HFFc6 (cell line): ENCODE measurements at regions not wholly inside any gene's neighbourhood (a gene's known extent, or its start where the extent isn't known, plus 50 kb on each side); places are given as distances from the start of the nearest gene placed in this dataset.

Source experiments
- DNase-seq: peaks from one replicate; pipeline ENCODE4 v3.0.0-alpha.2; 2018
- H3K27ac Mint-ChIP-seq: 2 replicates; pipeline ENCODE4 v1.8.0; 2020; ENCODE audit warnings: mild to moderate bottlenecking, mixed read lengths
- H3K27me3 Mint-ChIP-seq: 2 replicates; pipeline ENCODE4 v1.8.0; 2021; ENCODE audit warnings: mild to moderate bottlenecking, moderate library complexity, mixed read lengths; ENCODE audit not compliant: insufficient read depth
- H3K36me3 Mint-ChIP-seq: 2 replicates; pipeline ENCODE4 v1.8.0; 2021; ENCODE audit warnings: low read depth, mixed read lengths
- H3K4me1 Mint-ChIP-seq: 2 replicates; pipeline ENCODE4 v1.8.0; 2020; ENCODE audit warnings: low read depth, mixed read lengths
- H3K4me3 Mint-ChIP-seq: 2 replicates; pipeline ENCODE4 v1.8.0; 2020; ENCODE audit warnings: mild to moderate bottlenecking, moderate library complexity, mixed read lengths
- H3K9me3 Mint-ChIP-seq: 2 replicates; pipeline ENCODE4 v1.8.0; 2020; ENCODE audit warnings: mild to moderate bottlenecking, mixed read lengths
- TF ChIP-seq, protein P1 (sequence below): fragments of 200-600 bp; sonication (generic); IDR thresholded peaks from 2 replicates; pipeline ENCODE4 v1.5.0; 2021; ENCODE audit warnings: antibody characterized with exemption, mild to moderate bottlenecking

DNA sequence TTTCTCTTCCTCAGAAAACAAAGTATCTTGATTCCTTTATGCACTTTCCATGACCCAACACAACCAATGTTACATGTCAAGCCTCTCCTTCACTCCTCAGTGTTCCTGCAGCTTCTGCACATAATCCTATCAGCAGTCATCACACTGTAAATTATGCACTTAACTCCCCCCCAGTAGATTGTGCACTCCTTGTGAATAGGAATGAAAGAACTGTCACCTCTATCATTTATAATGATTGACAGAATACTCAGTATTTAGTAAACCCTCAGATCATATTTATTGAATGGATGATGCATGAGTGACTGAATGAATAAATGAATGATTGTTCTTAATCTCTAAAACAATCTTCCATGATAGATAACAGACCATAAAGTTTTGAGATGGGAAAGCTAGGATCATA lies 253.3 kb downstream of the HS3ST1 start:
- H3K9me3 Mint-ChIP-seq: peaks cover 36% of the 10 kb centered on the region
- H3K27ac Mint-ChIP-seq: no peak overlapping the region
- DNase-seq: no peak
- H3K4me1 Mint-ChIP-seq: no peaks in the 10 kb centered on the region
- H3K27me3 Mint-ChIP-seq: no peaks in the 10 kb centered on the region
- H3K36me3 Mint-ChIP-seq: no peaks in the 10 kb centered on the region
- TF ChIP-seq, protein P1, sequence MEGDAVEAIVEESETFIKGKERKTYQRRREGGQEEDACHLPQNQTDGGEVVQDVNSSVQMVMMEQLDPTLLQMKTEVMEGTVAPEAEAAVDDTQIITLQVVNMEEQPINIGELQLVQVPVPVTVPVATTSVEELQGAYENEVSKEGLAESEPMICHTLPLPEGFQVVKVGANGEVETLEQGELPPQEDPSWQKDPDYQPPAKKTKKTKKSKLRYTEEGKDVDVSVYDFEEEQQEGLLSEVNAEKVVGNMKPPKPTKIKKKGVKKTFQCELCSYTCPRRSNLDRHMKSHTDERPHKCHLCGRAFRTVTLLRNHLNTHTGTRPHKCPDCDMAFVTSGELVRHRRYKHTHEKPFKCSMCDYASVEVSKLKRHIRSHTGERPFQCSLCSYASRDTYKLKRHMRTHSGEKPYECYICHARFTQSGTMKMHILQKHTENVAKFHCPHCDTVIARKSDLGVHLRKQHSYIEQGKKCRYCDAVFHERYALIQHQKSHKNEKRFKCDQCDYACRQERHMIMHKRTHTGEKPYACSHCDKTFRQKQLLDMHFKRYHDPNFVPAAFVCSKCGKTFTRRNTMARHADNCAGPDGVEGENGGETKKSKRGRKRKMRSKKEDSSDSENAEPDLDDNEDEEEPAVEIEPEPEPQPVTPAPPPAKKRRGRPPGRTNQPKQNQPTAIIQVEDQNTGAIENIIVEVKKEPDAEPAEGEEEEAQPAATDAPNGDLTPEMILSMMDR: no peak
- no peak overlapping the region for H3K4me3 Mint-ChIP-seq

DNA sequence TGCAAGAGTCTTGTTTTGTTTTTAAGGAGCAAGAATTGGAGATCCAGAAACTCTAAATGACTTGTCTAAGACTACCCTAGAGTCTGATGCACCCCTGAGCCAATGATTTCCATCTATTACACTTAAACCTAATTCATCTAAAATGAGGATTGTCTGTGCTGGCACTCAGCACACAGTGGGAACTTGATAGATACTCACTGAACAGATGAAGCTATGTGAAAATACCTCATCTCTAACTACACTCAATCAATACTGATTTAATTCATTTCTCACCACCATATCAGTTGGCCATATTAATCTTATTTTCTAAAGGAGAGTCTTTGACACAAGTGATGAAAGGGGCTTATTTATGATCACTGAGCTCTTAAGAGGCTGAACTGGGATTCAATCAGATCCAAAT lies 262.1 kb downstream of the HS3ST1 start:
- H3K9me3 Mint-ChIP-seq: peaks cover 18% of the 10 kb centered on the region
- H3K27ac Mint-ChIP-seq: no peak overlapping the region
- TF ChIP-seq, protein P1: no peak
- no peak for DNase-seq
- H3K36me3 Mint-ChIP-seq: no peaks in the 10 kb centered on the region
- no peak overlapping the region for H3K4me3 Mint-ChIP-seq
- no peaks in the 10 kb centered on the region for H3K27me3 Mint-ChIP-seq
- H3K4me1 Mint-ChIP-seq: no peaks in the 10 kb centered on the region

DNA sequence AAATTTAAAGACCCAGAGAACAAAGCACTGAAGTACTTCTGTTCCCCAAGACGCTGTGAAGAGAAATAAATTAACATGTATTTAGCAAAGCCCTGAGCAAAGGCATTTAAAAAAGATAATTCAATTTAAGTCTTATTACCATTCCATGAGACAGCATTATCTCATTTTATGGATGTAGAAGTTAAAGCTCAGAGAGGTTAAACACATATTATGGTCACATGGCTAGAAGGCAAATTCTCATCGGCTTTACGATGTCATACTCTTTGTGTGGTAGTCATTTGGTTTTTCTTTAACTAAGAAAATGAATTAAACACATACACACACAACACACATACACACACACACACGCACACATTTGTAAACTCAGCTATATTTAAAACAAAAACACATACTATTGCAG lies 262.7 kb downstream of the HS3ST1 start:
- Mint-ChIP-seq H3K4me3 (no peak overlapping the region), H3K4me1 (no peaks in the 10 kb centered on the region)

DNA sequence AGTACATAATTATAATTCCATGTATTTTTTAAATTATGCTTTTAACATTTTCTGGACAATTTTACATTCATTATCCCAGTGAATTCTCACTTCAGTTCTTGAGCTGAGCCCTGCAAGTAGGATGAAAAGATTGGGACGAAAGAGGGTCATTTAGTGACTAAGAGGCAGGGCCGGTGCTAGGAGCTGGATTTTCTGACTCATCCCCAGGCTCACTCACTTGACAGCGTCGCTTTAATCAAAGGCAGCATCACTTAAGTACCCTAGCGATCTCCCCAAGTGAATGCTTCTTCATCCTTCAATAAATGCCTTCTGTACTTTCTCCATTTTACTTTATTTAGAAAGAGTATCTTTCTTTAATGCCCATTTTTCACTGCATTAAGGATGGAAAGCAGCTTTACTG lies 263.6 kb downstream of the HS3ST1 start:
- no peaks in the 10 kb centered on the region for H3K4me1 Mint-ChIP-seq
- TF ChIP-seq, protein P1: no peak
- H3K4me3 Mint-ChIP-seq: no peak overlapping the region
- H3K27me3 Mint-ChIP-seq: no peaks in the 10 kb centered on the region
- H3K27ac Mint-ChIP-seq: no peak overlapping the region
- H3K9me3 Mint-ChIP-seq: peaks cover 18% of the 10 kb centered on the region
- no peak for DNase-seq
- H3K36me3 Mint-ChIP-seq: no peaks in the 10 kb centered on the region

More for the DNA sequence above, 262.7 kb downstream of the HS3ST1 start:
- H3K9me3 Mint-ChIP-seq: peaks cover 18% of the 10 kb centered on the region
- TF ChIP-seq, protein P1: no peak
- H3K27me3 Mint-ChIP-seq: no peaks in the 10 kb centered on the region
- no peak overlapping the region for H3K27ac Mint-ChIP-seq
- no peaks in the 10 kb centered on the region for H3K36me3 Mint-ChIP-seq
- DNase-seq: no peak

DNA sequence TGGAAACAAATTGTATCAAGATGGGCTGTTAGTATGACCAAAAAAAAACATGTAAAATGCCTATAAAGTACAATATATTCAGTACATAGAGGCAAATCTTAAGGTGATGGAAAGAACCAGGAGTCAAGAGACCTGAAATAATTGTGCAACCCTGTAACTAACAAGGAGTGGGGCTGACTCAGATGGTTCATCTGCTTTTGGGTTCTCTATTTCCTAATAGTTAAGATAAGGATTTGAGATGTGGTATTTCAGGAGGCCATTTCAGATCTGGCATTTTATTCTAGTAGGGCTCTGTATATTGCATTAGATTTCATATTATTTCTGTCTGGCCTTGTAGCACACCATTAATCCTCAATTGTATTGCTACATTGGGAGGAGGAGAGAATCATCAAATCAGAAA lies 268.4 kb downstream of the HS3ST1 start:
- TF ChIP-seq, protein P1: no peak
- Mint-ChIP-seq H3K4me3 (no peak overlapping the region), H3K36me3 (no peaks in the 10 kb centered on the region), H3K4me1 (no peaks in the 10 kb centered on the region), H3K27me3 (no peaks in the 10 kb centered on the region), H3K9me3 (peaks cover 33% of the 10 kb centered on the region), H3K27ac (no peak overlapping the region)
- DNase-seq: no peak

DNA sequence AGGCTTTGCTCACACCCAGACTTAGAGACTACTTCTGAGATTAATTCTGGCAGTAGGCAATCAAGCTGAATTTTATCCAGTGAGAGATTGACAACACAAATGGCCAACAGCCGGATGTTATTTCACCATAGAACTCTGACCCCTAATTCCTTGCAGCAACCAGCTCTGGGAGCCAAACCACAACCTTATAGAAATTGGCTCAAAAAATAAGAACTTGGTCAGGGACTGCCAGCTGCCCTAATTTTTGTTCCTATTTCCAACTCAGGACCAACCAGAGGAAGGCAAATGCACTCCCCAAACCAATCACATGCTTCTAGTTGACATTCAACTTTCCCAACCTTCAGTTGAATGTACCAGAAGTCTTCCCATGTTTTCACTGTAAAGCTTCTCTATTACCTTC lies 269.7 kb downstream of the HS3ST1 start:
- H3K36me3 Mint-ChIP-seq: no peaks in the 10 kb centered on the region
- TF ChIP-seq, protein P1: no peak
- H3K4me3 Mint-ChIP-seq: no peak overlapping the region
- no peak overlapping the region for H3K27ac Mint-ChIP-seq
- no peaks in the 10 kb centered on the region for H3K27me3 Mint-ChIP-seq
- DNase-seq: no peak
- peaks cover 28% of the 10 kb centered on the region for H3K9me3 Mint-ChIP-seq
- H3K4me1 Mint-ChIP-seq: no peaks in the 10 kb centered on the region
